Mesenchymal stem cell (in vitro differentiated cells and primary cell): ENCODE measurements at regions not wholly inside any gene's neighbourhood (a gene's known extent, or its start where the extent isn't known, plus 50 kb on each side); places are given as distances from the start of the nearest gene placed in this dataset.

Experiments
- DNase-seq: peaks from one replicate; pipeline ENCODE4 v3.0.0-alpha.2; 2013
- H2AFZ ChIP-seq: one replicate; pipeline ENCODE4 v1.6.1; 2013; ENCODE audit warnings: low read depth, mild to moderate bottlenecking, control low read depth, inconsistent platforms, low read length, moderate library complexity
- H2AK5ac ChIP-seq: 2 replicates; pipeline ENCODE4 v1.6.1; 2013; ENCODE audit warnings: low read length, moderate library complexity, mild to moderate bottlenecking, inconsistent platforms; ENCODE audit not compliant: severe bottlenecking
- H2BK120ac ChIP-seq: one replicate; pipeline ENCODE4 v1.6.1; 2013; ENCODE audit warnings: low read depth, mild to moderate bottlenecking, inconsistent platforms, low read length, moderate library complexity
- H2BK12ac ChIP-seq, 2 experiments: one replicate each; pipeline ENCODE4 v1.6.1; 2013; ENCODE audit warnings: inconsistent platforms in 2 of 2, low read length in 2 of 2, mild to moderate bottlenecking in 2 of 2, moderate library complexity in 2 of 2, control low read depth in 1 of 2
- H2BK15ac ChIP-seq: one replicate; pipeline ENCODE4 v1.6.1; 2013; ENCODE audit warnings: mild to moderate bottlenecking, low read depth, inconsistent platforms; ENCODE audit not compliant: poor library complexity, severe bottlenecking
- H2BK5ac ChIP-seq: 2 replicates; pipeline ENCODE4 v1.6.1; 2013; ENCODE audit warnings: low read depth, mild to moderate bottlenecking, low read length, control low read depth, inconsistent platforms; ENCODE audit not compliant: poor library complexity, severe bottlenecking
- H3K14ac ChIP-seq, 2 experiments: one replicate each; pipeline ENCODE4 v1.6.1; 2013; ENCODE audit warnings: inconsistent platforms in 2 of 2, low read length in 2 of 2, control low read depth in 1 of 2, mild to moderate bottlenecking in 1 of 2, moderate library complexity in 1 of 2
- H3K18ac ChIP-seq, 2 experiments: one replicate each; pipeline ENCODE4 v1.6.1; 2013; ENCODE audit warnings: inconsistent platforms in 2 of 2, low read length in 2 of 2, control low read depth in 1 of 2, low read depth in 1 of 2, mild to moderate bottlenecking in 1 of 2
- H3K23ac ChIP-seq, 2 experiments: one replicate each; pipeline ENCODE4 v1.6.1; 2013; ENCODE audit warnings: inconsistent platforms in 2 of 2, low read length in 2 of 2, mild to moderate bottlenecking in 2 of 2, moderate library complexity in 2 of 2, control low read depth in 1 of 2
- H3K27ac ChIP-seq: 2 replicates; pipeline ENCODE4 v1.5.1; 2013; ENCODE audit warnings: mild to moderate bottlenecking, moderate library complexity, low read length, control low read depth, inconsistent platforms; ENCODE audit not compliant: poor library complexity, severe bottlenecking
- H3K27me3 ChIP-seq, 2 experiments: 2 replicates each; pipeline versions ENCODE4 v1.6.1 to v1.7.0; 2013; ENCODE audit warnings: low read length in 2 of 2, mild to moderate bottlenecking in 2 of 2, moderate library complexity in 2 of 2, control low read depth in 1 of 2, inconsistent platforms in 1 of 2; ENCODE audit not compliant: control insufficient read depth in 1 of 2, insufficient read depth in 1 of 2
- H3K36me3 ChIP-seq, 2 experiments: 2 replicates each; pipeline versions ENCODE4 v1.6.1 to v1.7.0; 2013; ENCODE audit warnings: low read length in 2 of 2, control low read depth in 1 of 2, inconsistent platforms in 1 of 2, low read depth in 1 of 2, mild to moderate bottlenecking in 1 of 2; ENCODE audit not compliant: insufficient read depth in 2 of 2, control insufficient read depth in 1 of 2
- H3K4ac ChIP-seq, 2 experiments: one replicate each; pipeline ENCODE4 v1.6.1; 2013; ENCODE audit warnings: inconsistent platforms in 2 of 2, low read length in 2 of 2, mild to moderate bottlenecking in 2 of 2, moderate library complexity in 2 of 2, control low read depth in 1 of 2, low read depth in 1 of 2
- H3K4me1 ChIP-seq: 2 replicates; pipeline ENCODE4 v1.6.1; 2013; ENCODE audit warnings: low read depth, low read length, control low read depth; ENCODE audit not compliant: control insufficient read depth, insufficient read depth
- H3K4me2 ChIP-seq: 2 replicates; pipeline ENCODE4 v1.6.1; 2013; ENCODE audit warnings: low read length, mild to moderate bottlenecking, inconsistent platforms; ENCODE audit not compliant: poor library complexity, severe bottlenecking
- H3K4me3 ChIP-seq, 2 experiments: 2 replicates each; pipeline versions ENCODE4 v1.5.1 to v1.7.0; 2013; ENCODE audit warnings: low read length in 2 of 2, mild to moderate bottlenecking in 2 of 2, control low read depth in 1 of 2, low read depth in 1 of 2; ENCODE audit not compliant: insufficient read depth in 1 of 2
- H3K79me1 ChIP-seq: replicated peaks from 2 replicates; pipeline ENCODE4 v1.6.1; 2013; ENCODE audit warnings: mild to moderate bottlenecking, control low read depth, low read length, inconsistent platforms; ENCODE audit not compliant: poor library complexity, severe bottlenecking
- H3K9ac ChIP-seq: 2 replicates; pipeline ENCODE4 v1.7.0; 2013; ENCODE audit warnings: mild to moderate bottlenecking, low read length, moderate library complexity
- H3K9me3 ChIP-seq: 2 replicates; pipeline ENCODE4 v1.7.0; 2013; ENCODE audit warnings: mild to moderate bottlenecking, low read length; ENCODE audit not compliant: control insufficient read depth
- H4K8ac ChIP-seq: one replicate; pipeline ENCODE4 v1.6.1; 2013; ENCODE audit warnings: inconsistent platforms, mild to moderate bottlenecking, low read length, moderate library complexity
- H4K91ac ChIP-seq: one replicate; pipeline ENCODE4 v1.6.1; 2013; ENCODE audit warnings: mild to moderate bottlenecking, low read length, inconsistent platforms
- WGBS: methylation state at CpG from one replicate; pipeline ENCODE4 v1.1.7; 2013; ENCODE audit warnings: mixed read lengths; 5-methylcytosine and 5-hydroxymethylcytosine counted together

GRCh38 chr6:165843568-165844113 lies 180.6 kb upstream of the PDE10A start:
- Histone ChIP-seq H4K8ac (no peak overlapping the region), H3K9me3 (peaks cover 3% of the 10 kb centered on the region), H3K23ac (no peak overlapping the region), H2AFZ (no peak overlapping the region), H2BK15ac (no peak overlapping the region), H2BK12ac (no peak overlapping the region), H2BK5ac (no peak overlapping the region), H4K91ac (no peak overlapping the region), H3K4ac (no peak overlapping the region), H3K27me3 (peaks cover 3 to 49% of the 10 kb centered on the region in 2 experiments), H3K4me3 (no peak overlapping the region), H2BK120ac (no peak overlapping the region), H3K14ac (no peak overlapping the region), H3K4me2 (no peak overlapping the region), H3K9ac (no peak overlapping the region), H3K79me1 (no peaks in the 10 kb centered on the region), H2AK5ac (no peak overlapping the region), H3K18ac (no peak overlapping the region), H3K27ac (no peak overlapping the region), H3K36me3 (no peaks in the 10 kb centered on the region), H3K4me1 (no peaks in the 10 kb centered on the region)
- WGBS = 79% methylated on average over 11 of the region's 11 CpGs
- DNase-seq = no peak

- Histone ChIP-seq H2BK12ac (no peak overlapping the region), H3K4ac (no peak overlapping the region), H3K4me2 (no peak overlapping the region), H3K27ac (no peak overlapping the region), H3K23ac (no peak overlapping the region), H3K79me1 (no peaks in the 10 kb centered on the region), H3K9me3 (peaks cover 3% of the 10 kb centered on the region), H2AK5ac (no peak overlapping the region), H2BK120ac (no peak overlapping the region), H4K91ac (no peak overlapping the region), H3K9ac (no peak overlapping the region), H2BK15ac (no peak overlapping the region), H3K18ac (no peak overlapping the region), H3K4me3 (no peak overlapping the region), H3K4me1 (no peaks in the 10 kb centered on the region), H3K14ac (no peak overlapping the region), H2AFZ (no peak overlapping the region), H2BK5ac (no peak overlapping the region), H3K36me3 (no peaks in the 10 kb centered on the region), H3K27me3 (peaks cover 3 to 43% of the 10 kb centered on the region in 2 experiments), H4K8ac (no peak overlapping the region)
- 44% methylated on average over 5 of the region's 5 CpGs for WGBS
- DNase-seq = no peak
Observed at GRCh38 chr6:165843121-165843520, 180.1 kb upstream of the PDE10A start.

GRCh38 chr6:165842281-165842936 lies 179.4 kb upstream of the PDE10A start:
- peaks cover 3% of the 10 kb centered on the region for H3K9me3 ChIP-seq
- H3K23ac ChIP-seq = no peak overlapping the region
- H3K4me2 ChIP-seq = no peak overlapping the region
- no peak overlapping the region for H2BK15ac ChIP-seq
- no peak overlapping the region for H2AFZ ChIP-seq
- no peaks in the 10 kb centered on the region for H3K79me1 ChIP-seq
- WGBS = 63% methylated on average over 11 of the region's 12 CpGs
- no peak overlapping the region for H3K4ac ChIP-seq
- no peak overlapping the region for H3K14ac ChIP-seq
- no peak overlapping the region for H2AK5ac ChIP-seq
- no peak overlapping the region for H4K91ac ChIP-seq
- no peak for DNase-seq
- no peaks in the 10 kb centered on the region for H3K36me3 ChIP-seq
- H3K27ac ChIP-seq = no peak overlapping the region
- H4K8ac ChIP-seq = peak overlapping the region; percentile 13
- no peaks in the 10 kb centered on the region for H3K4me1 ChIP-seq
- H3K18ac ChIP-seq = no peak overlapping the region
- no peak overlapping the region for H3K9ac ChIP-seq
- no peak overlapping the region for H3K4me3 ChIP-seq
- H2BK120ac ChIP-seq = no peak overlapping the region
- no peak overlapping the region for H2BK12ac ChIP-seq
- peaks cover 3 to 36% of the 10 kb centered on the region in 2 experiments for H3K27me3 ChIP-seq
- H2BK5ac ChIP-seq = no peak overlapping the region

- Histone ChIP-seq H3K18ac (no peak overlapping the region), H4K91ac (no peak overlapping the region), H2BK15ac (no peak overlapping the region), H2BK5ac (no peak overlapping the region), H3K9ac (no peak overlapping the region), H3K4ac (no peak overlapping the region), H3K4me2 (no peak overlapping the region), H3K14ac (no peak overlapping the region), H3K4me3 (no peak overlapping the region), H2BK12ac (no peak overlapping the region), H2BK120ac (no peak overlapping the region), H4K8ac (no peak overlapping the region), H3K27me3 (peaks cover 0 to 29% of the 10 kb centered on the region in 2 experiments), H3K27ac (no peak overlapping the region), H2AFZ (no peak overlapping the region), H2AK5ac (no peak overlapping the region), H3K36me3 (no peaks in the 10 kb centered on the region), H3K4me1 (no peaks in the 10 kb centered on the region), H3K79me1 (no peaks in the 10 kb centered on the region), H3K23ac (peak overlapping the region in 1 of 2 experiments; percentile 23), H3K9me3 (peaks cover 3% of the 10 kb centered on the region)
- WGBS = 86% methylated on average over 9 of the region's 9 CpGs
- DNase-seq = no peak
Observed at GRCh38 chr6:165841153-165841558, 178.1 kb upstream of the PDE10A start.
